Endothelial cell of umbilical vein (primary cell): ENCODE measurements at regions not wholly inside any gene's neighbourhood (a gene's known extent, or its start where the extent isn't known, plus 50 kb on each side); places are given as distances from the start of the nearest gene placed in this dataset.

Experiments
- CTCF ChIP-seq, 2 donors: IDR thresholded peaks; 1 replicate in 1 of 2; 2 replicates in 1 of 2; pipeline ENCODE4 v1.5.1; 2011; ENCODE audit warnings: low read length in 2 of 2, mild to moderate bottlenecking in 2 of 2, moderate library complexity in 2 of 2, control low read depth in 1 of 2, inconsistent platforms in 1 of 2, low read depth in 1 of 2; ENCODE audit not compliant: insufficient read depth in 1 of 2; ENCODE audit errors: extremely low read depth in 1 of 2
- EZH2 ChIP-seq: IDR thresholded peaks from 2 replicates; pipeline ENCODE4 v1.6.1; 2012; ENCODE audit warnings: borderline replicate concordance, low read depth, mild to moderate bottlenecking, moderate library complexity, low read length, inconsistent platforms; ENCODE audit not compliant: severe bottlenecking
- GATA2 ChIP-seq: IDR thresholded peaks from 2 replicates; pipeline ENCODE4 v1.7.0; 2011; ENCODE audit warnings: low read depth, mild to moderate bottlenecking, moderate library complexity, mixed read lengths, low read length; ENCODE audit not compliant: insufficient read length, insufficient read depth
- JUN ChIP-seq: IDR thresholded peaks from 2 replicates; pipeline ENCODE4 v1.6.1; 2011; ENCODE audit warnings: borderline replicate concordance, low read depth; ENCODE audit not compliant: insufficient read length, insufficient read depth
- MAX ChIP-seq: IDR thresholded peaks from 2 replicates; pipeline ENCODE4 v1.6.1; 2011; ENCODE audit not compliant: insufficient read depth, insufficient read length
- MYC ChIP-seq: IDR thresholded peaks from one replicate; pipeline ENCODE4 v1.6.1; 2011; ENCODE audit warnings: mild to moderate bottlenecking, low read depth, low read length
- POLR2A ChIP-seq: IDR thresholded peaks from 2 replicates; pipeline ENCODE4 v1.6.1; 2012; ENCODE audit warnings: low read depth, mild to moderate bottlenecking, control low read depth, low read length
- POLR2AphosphoS5 ChIP-seq: IDR thresholded peaks from 2 replicates; pipeline ENCODE4 v1.6.1; 2012; ENCODE audit warnings: low read depth, mild to moderate bottlenecking, control low read depth, low read length, moderate library complexity; ENCODE audit not compliant: insufficient read depth

GRCh38 chr3:103791786-103792515, 1357.1 kb downstream of the ZPLD1 start:
- TF ChIP-seq MYC (no peak), CTCF (IDR thresholded peaks at IDR 0.05; ENCODE audit: extremely low read depth in 1 of 2, insufficient read depth in 1 of 2, low read depth in 1 of 2, low read length in 2 of 2) (no peak), POLR2A (no peak), GATA2 (no peak), POLR2AphosphoS5 (no peak), EZH2 (no peak), JUN (no peak), MAX (no peak)
